LoVo (cell line): ENCODE measurements at regions not wholly inside any gene's neighbourhood (a gene's known extent, or its start where the extent isn't known, plus 50 kb on each side); places are given as distances from the start of the nearest gene placed in this dataset.

Source experiments
- DNase-seq: peaks from one replicate; pipeline ENCODE4 v3.0.0-alpha.2; 2016; ENCODE audit warnings: low spot score

- no peak for DNase-seq
Observed at GRCh38 chr14:98118749-98119148, 1153.2 kb downstream of the BCL11B start.

GRCh38 chr14:98119739-98120138 lies 1152.3 kb downstream of the BCL11B start:
- DNase-seq = no peak

- no peak for DNase-seq
Observed at GRCh38 chr14:98120831-98121464, 1151.0 kb downstream of the BCL11B start.

- DNase-seq = no peak
Observed at GRCh38 chr14:98122527-98122926, 1149.5 kb downstream of the BCL11B start.

- no peak for DNase-seq
Observed at GRCh38 chr14:98130691-98131090, 1141.3 kb downstream of the BCL11B start.

GRCh38 chr14:98131406-98131805 lies 1140.6 kb downstream of the BCL11B start:
- no peak for DNase-seq

- DNase-seq = no peak
Observed at GRCh38 chr14:98133806-98134205, 1138.2 kb downstream of the BCL11B start.

- no peak for DNase-seq
Observed at GRCh38 chr14:98136012-98136789, 1135.8 kb downstream of the BCL11B start.

GRCh38 chr14:98137131-98138025 lies 1134.6 kb downstream of the BCL11B start:
- DNase-seq = no peak

GRCh38 chr14:98138666-98139065 lies 1133.3 kb downstream of the BCL11B start:
- DNase-seq = no peak

- DNase-seq = no peak
Observed at GRCh38 chr14:98140862-98141530, 1131.0 kb downstream of the BCL11B start.

- no peak for DNase-seq
Observed at GRCh38 chr14:98143566-98143965, 1128.4 kb downstream of the BCL11B start.

GRCh38 chr14:98144964-98145363 lies 1127.0 kb downstream of the BCL11B start:
- DNase-seq = no peak

GRCh38 chr14:98146416-98146815 lies 1125.6 kb downstream of the BCL11B start:
- no peak for DNase-seq

GRCh38 chr14:98154254-98154653 lies 1117.7 kb downstream of the BCL11B start:
- DNase-seq = no peak

- no peak for DNase-seq
Observed at GRCh38 chr14:98156411-98156810, 1115.6 kb downstream of the BCL11B start.

GRCh38 chr14:98160901-98161300 lies 1111.1 kb downstream of the BCL11B start:
- DNase-seq = no peak

GRCh38 chr14:98161356-98161755 lies 1110.6 kb downstream of the BCL11B start:
- DNase-seq = no peak

- DNase-seq = no peak
Observed at GRCh38 chr14:98162856-98163805, 1108.9 kb downstream of the BCL11B start.

GRCh38 chr14:98163873-98164272 lies 1108.1 kb downstream of the BCL11B start:
- no peak for DNase-seq

- DNase-seq = no peak
Observed at GRCh38 chr14:98165976-98166375, 1106.0 kb downstream of the BCL11B start.
